ENCODE measurements at regions not wholly inside any gene's neighbourhood (a gene's known extent, or its start where the extent isn't known, plus 50 kb on each side); places are given as distances from the start of the nearest gene placed in this dataset.

- H3K4me3 Mint-ChIP-seq, result no peak overlapping the region
- TF ChIP-seq CTCF (IDR thresholded peaks at IDR 0.05), result no peak
- H3K27me3 Mint-ChIP-seq (ENCODE audit: low read depth in 3 of 3), result peaks cover 0 to 6% (median 0%) of the 10 kb centered on the region in 3 donors
- Histone ChIP-seq H3K4me2 (replicated peaks; ENCODE audit: extremely low read depth, low read length, poor library complexity, severe bottlenecking) (no peak overlapping the region), H3K27me3 (ENCODE audit: control insufficient read depth in 2 of 2, insufficient read depth in 2 of 2, low read length in 2 of 2) (no peaks in the 10 kb centered on the region), H4K20me1 (ENCODE audit: insufficient read depth, low read length) (no peaks in the 10 kb centered on the region), H3K9me3 (replicated peaks in 1 of 2; ENCODE audit: control insufficient read depth in 1 of 2, insufficient read depth in 1 of 2, low read length in 2 of 2) (peaks cover 3% of the 10 kb centered on the region in 2 donors), H3K27ac (ENCODE audit: low read depth in 1 of 2, low read length in 2 of 2) (no peak overlapping the region), H2AFZ (ENCODE audit: insufficient read depth, low read depth, low read length, poor library complexity, severe bottlenecking) (no peak overlapping the region), H3K9ac (ENCODE audit: insufficient read depth, low read length, poor library complexity, severe bottlenecking) (no peak overlapping the region), H3K36me3 (replicated peaks in 1 of 2; ENCODE audit: control insufficient read depth in 1 of 2, insufficient read depth in 2 of 2, low read length in 2 of 2) (no peaks in the 10 kb centered on the region), H3K4me3 (replicated peaks in 1 of 3; ENCODE audit: low read depth in 2 of 3, low read length in 3 of 3) (no peak overlapping the region), H3K79me2 (ENCODE audit: insufficient read depth, low read length) (no peaks in the 10 kb centered on the region), H3K4me1 (ENCODE audit: control insufficient read depth in 1 of 2, insufficient read depth in 2 of 2, low read length in 2 of 2) (peaks cover 17 to 20% of the 10 kb centered on the region in 2 donors)
- H3K9me3 Mint-ChIP-seq, result peaks cover 3 to 13% (median 8%) of the 10 kb centered on the region in 7 donors
- WGBS (ENCODE audit: insufficient coverage), result 93% methylated on average over 2 of the region's 3 CpGs
- peaks cover 31% of the 10 kb centered on the region for H3K4me1 Mint-ChIP-seq
- DNase-seq, result no peak
- H3K27ac Mint-ChIP-seq, result no peak overlapping the region
- intact Hi-C loops (cut with micrococcal nuclease), result no loop called here
- H3K36me3 Mint-ChIP-seq, result peaks cover 0 to 3% of the 10 kb centered on the region in 2 donors
These were observed 147.4 kb upstream of the GATB start for GRCh38 chr4:151908201-151908600.

- Histone ChIP-seq H3K4me1 (ENCODE audit: control insufficient read depth in 1 of 2, insufficient read depth in 2 of 2, low read length in 2 of 2) (peaks cover 17 to 20% of the 10 kb centered on the region in 2 donors), H3K36me3 (replicated peaks in 1 of 2; ENCODE audit: control insufficient read depth in 1 of 2, insufficient read depth in 2 of 2, low read length in 2 of 2) (no peaks in the 10 kb centered on the region), H4K20me1 (ENCODE audit: insufficient read depth, low read length) (no peaks in the 10 kb centered on the region), H3K27ac (ENCODE audit: low read depth in 1 of 2, low read length in 2 of 2) (no peak overlapping the region), H3K4me3 (replicated peaks in 1 of 3; ENCODE audit: low read depth in 2 of 3, low read length in 3 of 3) (no peak overlapping the region), H3K4me2 (replicated peaks; ENCODE audit: extremely low read depth, low read length, poor library complexity, severe bottlenecking) (no peak overlapping the region), H3K79me2 (ENCODE audit: insufficient read depth, low read length) (no peaks in the 10 kb centered on the region), H3K27me3 (ENCODE audit: control insufficient read depth in 2 of 2, insufficient read depth in 2 of 2, low read length in 2 of 2) (no peaks in the 10 kb centered on the region), H3K9ac (ENCODE audit: insufficient read depth, low read length, poor library complexity, severe bottlenecking) (no peak overlapping the region), H2AFZ (ENCODE audit: insufficient read depth, low read depth, low read length, poor library complexity, severe bottlenecking) (no peak overlapping the region), H3K9me3 (replicated peaks in 1 of 2; ENCODE audit: control insufficient read depth in 1 of 2, insufficient read depth in 1 of 2, low read length in 2 of 2) (peaks cover 7 to 14% of the 10 kb centered on the region in 2 donors)
- DNase-seq, result no peak
- Mint-ChIP-seq H3K4me1 (peaks cover 26% of the 10 kb centered on the region), H3K36me3 (peaks cover 0 to 4% of the 10 kb centered on the region in 2 donors), H3K4me3 (no peak overlapping the region), H3K27ac (no peak overlapping the region), H3K9me3 (peaks cover 14 to 27% (median 20%) of the 10 kb centered on the region in 7 donors), H3K27me3 (ENCODE audit: low read depth in 3 of 3) (peaks cover 0 to 6% (median 3%) of the 10 kb centered on the region in 3 donors)
- WGBS (ENCODE audit: insufficient coverage), result 29% methylated on average over 1 of the region's 4 CpGs
- intact Hi-C loops (cut with micrococcal nuclease), result no loop called here
- no peak for TF ChIP-seq CTCF (IDR thresholded peaks at IDR 0.05)
These were observed 145.6 kb upstream of the GATB start for GRCh38 chr4:151906438-151906837.

Measured in CD14-positive monocyte (primary cell).